GM18499 (cell line): ENCODE measurements at regions not wholly inside any gene's neighbourhood (a gene's known extent, or its start where the extent isn't known, plus 50 kb on each side); places are given as distances from the start of the nearest gene placed in this dataset.

Experiments used
- ATAC-seq: cut with Tn5 transposase; IDR thresholded peaks from one replicate; pipeline ENCODE4 v1.9.1; 2021; ENCODE audit warnings: moderate number of reproducible peaks; ENCODE audit not compliant: insufficient read depth, unreplicated experiment

- ATAC-seq, result no peak
Observed at GRCh38 chr3:99504258-99504657, 134.1 kb upstream of the COL8A1 start.

GRCh38 chr3:99503350-99503749, 135.0 kb upstream of the COL8A1 start:
- no peak for ATAC-seq

- no peak for ATAC-seq
Observed at GRCh38 chr3:99502871-99503270, 135.5 kb upstream of the COL8A1 start.

DNA sequence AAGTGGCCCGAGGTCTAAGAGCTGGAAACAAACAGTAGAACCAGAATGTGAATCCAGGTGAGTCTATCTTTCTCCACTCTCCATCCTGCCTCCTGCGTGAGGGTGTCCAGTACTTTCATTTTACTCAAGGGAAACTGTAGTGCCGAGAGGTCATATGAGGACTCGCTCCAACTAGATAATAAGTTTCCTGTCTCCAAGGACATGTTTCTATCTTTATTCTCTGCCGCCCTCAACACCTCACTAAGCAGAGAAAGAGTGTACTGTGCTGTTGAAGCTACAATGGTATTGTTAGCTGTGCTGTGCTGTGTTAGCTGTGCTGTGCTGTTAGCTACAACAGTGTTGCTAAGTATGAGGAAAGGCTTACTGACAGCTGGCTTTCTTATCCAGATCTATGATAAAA, 137.9 kb upstream of the COL8A1 start:
- no peak for ATAC-seq

DNA sequence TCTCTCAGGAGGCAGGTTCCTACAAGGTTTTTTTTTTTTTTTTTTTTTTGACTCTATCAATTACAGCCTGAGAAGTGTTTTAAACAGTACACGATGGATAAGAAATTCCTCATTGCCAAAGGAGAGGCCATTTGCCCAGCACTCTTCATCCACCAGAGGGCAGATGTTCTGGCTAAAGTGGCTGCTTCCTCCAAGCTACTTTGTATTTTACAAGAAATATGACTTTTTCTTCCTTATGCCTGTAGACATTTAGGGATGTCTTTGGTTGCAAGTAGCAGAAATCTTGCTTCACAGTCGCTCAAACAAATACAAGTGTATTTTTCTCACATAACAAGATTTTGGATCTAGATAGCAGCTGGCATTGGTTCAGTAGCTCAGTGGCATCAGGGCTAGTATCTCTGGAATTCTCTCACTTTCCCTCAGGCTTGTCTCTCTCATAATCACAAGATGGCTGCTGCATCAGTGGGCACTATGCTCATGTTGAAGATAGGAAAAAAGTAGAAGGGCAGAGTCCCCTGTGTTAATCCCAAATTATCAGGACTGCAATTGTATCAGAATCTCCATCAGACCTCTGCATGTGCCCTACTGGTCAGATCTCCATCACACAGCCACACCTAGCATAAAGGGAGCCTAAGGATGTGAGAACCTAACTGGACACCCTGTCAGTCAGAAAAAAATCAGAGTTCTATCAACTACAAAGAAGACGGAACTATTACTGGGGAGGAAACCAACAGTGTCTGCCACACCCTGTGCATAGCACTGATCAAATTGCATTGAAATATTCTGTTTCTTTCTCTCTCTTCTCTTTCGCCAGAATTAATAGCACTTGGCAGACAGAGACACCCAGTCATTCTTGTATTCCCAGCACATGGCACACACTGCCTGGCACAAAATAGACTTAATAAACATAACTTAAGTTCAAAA, 138.9 kb upstream of the COL8A1 start:
- ATAC-seq, result no peak

DNA sequence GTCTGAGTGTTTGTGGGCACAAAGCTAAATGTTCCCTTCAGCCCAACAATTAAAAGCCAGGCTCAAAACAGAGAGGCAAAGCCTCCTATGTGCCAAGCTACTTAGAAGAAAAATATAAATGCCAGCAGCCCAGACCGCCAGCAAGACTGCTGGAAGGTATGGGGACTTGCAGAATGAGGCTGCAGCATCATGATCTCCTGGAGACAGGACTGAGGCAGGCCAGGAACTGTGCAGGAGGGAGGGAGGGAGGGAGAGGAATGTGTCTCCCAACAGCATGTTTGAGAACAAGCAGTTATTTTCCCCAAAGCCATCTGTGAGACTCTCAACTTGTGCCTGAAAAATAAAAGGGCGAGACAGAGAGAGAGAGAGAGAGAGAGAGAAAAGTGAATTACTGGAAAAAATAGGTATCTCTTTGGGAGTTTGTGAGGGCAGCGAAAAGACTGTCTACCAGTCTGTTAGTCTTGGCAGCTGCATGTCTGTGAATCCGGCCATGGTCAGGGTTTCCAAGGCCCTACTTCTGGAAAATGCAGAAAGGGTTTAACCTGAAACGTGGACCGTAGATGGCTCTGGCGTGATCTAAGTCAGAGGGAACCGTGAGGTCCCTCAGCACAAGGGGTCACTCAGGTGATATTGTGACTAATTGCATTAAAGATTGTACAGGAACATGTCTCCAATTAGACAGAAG, 139.7 kb upstream of the COL8A1 start:
- ATAC-seq, result no peak

DNA sequence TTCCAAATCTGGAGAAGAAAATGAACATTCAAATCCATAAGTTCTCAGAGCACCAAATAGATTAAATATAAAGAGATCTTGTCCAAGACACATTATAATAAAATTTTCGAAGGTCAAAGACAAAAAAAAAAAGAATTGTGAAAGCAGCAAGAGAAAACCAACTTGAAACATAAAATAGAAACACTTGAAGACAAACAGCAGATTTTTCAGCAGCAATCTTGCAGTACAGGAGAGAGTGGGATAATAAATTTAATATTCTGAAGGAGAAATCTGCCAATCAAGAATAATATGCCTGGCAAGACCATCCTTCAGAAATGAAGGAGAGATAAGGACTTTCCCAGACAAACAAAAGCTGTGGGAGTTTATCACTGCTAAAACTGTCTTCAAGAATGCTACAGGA, 150.5 kb upstream of the COL8A1 start:
- ATAC-seq, result no peak

DNA sequence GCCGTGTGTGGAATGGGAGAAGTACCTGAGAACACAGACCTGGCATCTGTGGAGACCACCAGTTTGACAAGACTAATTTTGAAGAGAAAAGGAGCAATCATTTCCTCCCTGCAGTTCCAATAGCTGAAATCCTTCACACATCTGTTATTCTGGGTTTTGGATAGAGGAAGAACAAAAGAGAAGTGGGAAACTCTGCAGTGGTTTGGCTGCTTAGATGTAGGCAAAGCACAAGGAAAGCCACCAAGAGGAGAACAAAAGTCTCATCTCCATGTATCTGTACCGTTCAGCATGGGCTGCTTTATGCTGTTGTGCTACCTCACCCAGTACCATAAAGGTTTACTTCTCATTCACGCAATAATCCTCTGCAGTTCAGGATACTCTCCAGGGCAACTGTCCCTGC, 153.1 kb upstream of the COL8A1 start:
- no peak for ATAC-seq

GRCh38 chr3:99484871-99485270, 153.5 kb upstream of the COL8A1 start:
- no peak for ATAC-seq

GRCh38 chr3:99483841-99484240, 154.6 kb upstream of the COL8A1 start:
- no peak for ATAC-seq

- ATAC-seq, result no peak
Observed at GRCh38 chr3:99482191-99482590, 156.2 kb upstream of the COL8A1 start.

- no peak for ATAC-seq
Observed at GRCh38 chr3:99481561-99481960, 156.8 kb upstream of the COL8A1 start.

- ATAC-seq, result no peak
Observed at GRCh38 chr3:99479768-99480167, 158.6 kb upstream of the COL8A1 start.

DNA sequence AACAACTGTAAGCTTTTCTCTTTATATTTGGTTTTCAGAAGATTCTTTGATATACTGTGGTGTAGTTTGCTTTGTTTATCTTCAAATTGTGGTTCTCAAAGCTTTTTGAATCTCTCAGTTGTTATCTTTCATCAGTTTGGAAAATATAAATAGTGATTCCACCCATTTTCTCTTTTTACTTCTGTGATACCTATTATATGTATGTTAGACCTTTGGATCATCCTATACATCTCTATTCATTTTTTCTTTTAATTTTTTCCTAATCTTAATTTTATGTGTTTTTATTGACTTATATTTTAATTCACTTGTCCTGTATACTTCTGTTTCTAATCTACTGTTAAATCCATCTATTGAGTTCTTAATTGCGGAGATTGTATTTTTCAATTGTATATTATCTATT, 160.7 kb upstream of the COL8A1 start:
- ATAC-seq, result no peak

- ATAC-seq, result no peak
Observed at GRCh38 chr3:99475229-99475628, 163.2 kb upstream of the COL8A1 start.

DNA sequence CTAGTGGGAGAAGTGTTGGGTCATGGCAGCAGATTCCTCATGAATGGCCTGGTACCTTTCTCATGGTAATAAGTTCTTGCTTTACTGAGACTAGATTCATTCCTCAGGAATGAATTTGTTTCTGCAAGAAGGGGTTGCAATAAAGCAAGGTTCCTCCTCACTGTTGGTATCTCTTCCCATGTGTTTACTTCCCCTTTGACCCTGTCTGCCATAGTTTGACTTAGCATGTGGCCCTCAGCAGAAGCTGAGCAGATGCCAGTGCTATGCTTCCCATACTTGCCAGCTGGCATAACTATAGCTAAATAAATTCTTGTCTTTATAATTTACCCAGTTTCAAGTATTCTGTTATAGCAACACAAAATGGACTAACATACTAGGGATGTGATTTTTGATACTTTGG, 163.6 kb upstream of the COL8A1 start:
- no peak for ATAC-seq

DNA sequence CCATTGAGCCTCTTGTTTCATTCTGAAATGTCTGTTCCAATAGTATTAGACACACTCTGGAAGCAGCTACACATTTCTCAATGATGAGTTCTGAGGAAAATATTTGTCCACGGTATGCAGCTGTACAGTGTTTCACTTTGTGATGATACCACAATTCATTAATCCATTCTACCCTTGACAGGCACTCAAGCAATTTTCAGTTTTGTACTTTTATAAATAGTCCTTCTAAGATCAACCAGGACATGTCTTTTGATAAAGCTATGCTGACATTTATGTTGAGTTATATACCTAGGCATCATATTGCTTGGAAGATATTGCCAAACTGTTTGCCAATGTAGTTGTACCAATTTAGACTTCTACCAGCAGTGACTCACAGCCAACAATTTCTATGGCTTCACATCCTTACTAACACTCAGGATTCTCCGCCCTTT, 165.1 kb upstream of the COL8A1 start:
- no peak for ATAC-seq

- ATAC-seq, result no peak
Observed at GRCh38 chr3:99472385-99472784, 166.0 kb upstream of the COL8A1 start.

- no peak for ATAC-seq
Observed at GRCh38 chr3:99471353-99472323, 166.8 kb upstream of the COL8A1 start.

DNA sequence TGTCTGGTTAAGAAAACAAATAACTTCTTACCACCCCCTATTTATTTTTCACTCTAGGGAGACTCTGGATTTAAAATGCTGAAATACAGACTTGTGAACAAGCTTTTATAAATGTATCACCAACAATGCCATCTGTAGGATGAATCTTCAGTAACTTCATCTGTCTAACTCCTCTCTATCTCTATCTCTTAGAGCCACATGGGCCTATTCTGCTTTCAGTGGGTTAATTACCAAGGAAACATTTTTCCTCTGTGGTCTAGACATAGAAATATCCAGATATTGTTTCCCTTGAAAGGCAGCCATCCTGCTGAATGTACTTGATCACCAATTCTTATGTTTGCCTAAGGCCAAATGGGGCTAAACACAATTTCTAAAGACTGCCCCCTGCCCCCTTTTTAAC, 167.6 kb upstream of the COL8A1 start:
- ATAC-seq, result no peak

DNA sequence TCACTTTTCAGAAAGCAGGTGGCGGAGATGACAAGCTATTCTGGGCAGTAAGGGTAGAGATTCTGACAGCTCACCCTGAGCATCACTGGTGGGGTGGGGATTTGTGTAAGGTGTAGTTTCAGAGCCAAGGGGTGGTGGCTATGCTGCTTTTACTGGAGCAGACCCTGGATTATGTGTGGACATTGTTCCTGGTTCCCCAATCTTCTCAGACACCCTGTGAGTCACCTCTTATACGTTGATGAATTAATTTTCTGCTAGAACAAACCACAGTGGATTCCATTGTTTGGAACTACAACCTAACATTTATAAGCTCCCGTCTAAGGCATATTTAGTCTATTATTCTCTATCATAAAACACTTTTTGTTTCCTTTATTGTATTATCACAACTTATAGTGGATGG, 169.5 kb upstream of the COL8A1 start:
- no peak for ATAC-seq
